ENCODE measurements at regions not wholly inside any gene's neighbourhood (a gene's known extent, or its start where the extent isn't known, plus 50 kb on each side); places are given as distances from the start of the nearest gene placed in this dataset.

DNA sequence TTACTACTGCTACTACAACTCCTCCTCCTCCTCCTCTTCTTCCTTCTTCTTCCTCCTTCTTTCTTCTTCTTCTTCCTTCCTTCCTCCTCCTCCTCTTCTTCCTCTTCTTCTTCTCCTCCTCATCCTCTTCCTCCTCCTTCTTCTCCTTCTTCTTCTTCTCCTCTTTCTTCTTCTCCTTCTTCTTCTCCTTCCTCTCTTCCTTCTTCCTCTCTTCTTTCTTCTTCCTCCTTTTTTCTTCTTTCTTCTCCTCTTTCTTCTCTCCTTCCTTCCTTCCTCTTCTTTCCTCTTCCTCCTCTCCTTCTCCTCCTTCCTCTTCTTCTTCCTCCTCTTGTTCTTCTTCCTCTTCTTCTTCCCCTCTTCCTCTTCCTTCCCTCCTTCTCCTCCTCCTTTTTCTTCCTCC is 94.7 kb upstream of the MYO16 start:
- TF ChIP-seq, protein P1, sequence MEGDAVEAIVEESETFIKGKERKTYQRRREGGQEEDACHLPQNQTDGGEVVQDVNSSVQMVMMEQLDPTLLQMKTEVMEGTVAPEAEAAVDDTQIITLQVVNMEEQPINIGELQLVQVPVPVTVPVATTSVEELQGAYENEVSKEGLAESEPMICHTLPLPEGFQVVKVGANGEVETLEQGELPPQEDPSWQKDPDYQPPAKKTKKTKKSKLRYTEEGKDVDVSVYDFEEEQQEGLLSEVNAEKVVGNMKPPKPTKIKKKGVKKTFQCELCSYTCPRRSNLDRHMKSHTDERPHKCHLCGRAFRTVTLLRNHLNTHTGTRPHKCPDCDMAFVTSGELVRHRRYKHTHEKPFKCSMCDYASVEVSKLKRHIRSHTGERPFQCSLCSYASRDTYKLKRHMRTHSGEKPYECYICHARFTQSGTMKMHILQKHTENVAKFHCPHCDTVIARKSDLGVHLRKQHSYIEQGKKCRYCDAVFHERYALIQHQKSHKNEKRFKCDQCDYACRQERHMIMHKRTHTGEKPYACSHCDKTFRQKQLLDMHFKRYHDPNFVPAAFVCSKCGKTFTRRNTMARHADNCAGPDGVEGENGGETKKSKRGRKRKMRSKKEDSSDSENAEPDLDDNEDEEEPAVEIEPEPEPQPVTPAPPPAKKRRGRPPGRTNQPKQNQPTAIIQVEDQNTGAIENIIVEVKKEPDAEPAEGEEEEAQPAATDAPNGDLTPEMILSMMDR (conservative IDR thresholded peaks at IDR 0.05; ENCODE audit: low read depth, low read length) = no peak
- TF ChIP-seq EZH2 (IDR thresholded peaks at IDR 0.05; ENCODE audit: low read length, unreplicated experiment) = no peak
- no peak for TF ChIP-seq EZH2phosphoT487 (IDR thresholded peaks at IDR 0.05; ENCODE audit: borderline replicate concordance, low read length)
